ENCODE measurements at regions not wholly inside any gene's neighbourhood (a gene's known extent, or its start where the extent isn't known, plus 50 kb on each side); places are given as distances from the start of the nearest gene placed in this dataset.

DNA sequence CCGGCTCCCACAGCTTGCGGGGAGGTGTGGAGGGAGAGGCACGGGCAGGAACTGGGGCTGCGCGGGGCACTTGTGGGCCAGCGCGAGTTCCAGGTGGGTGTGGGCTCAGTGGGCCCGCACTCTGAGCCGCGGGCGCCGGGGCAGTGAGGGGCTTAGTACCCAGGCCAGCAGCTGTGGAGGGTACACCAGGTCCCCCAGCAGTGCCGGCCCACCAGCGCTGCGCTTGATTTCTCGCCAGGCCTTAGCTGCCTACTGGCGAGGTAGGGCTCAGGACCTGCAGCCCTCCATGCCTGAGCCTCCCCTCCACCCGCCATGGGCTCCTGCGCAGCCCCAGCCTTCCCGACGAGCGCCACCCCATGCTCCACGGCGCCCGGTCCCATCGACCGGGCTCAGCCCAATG lies 337.9 kb upstream of the ACVR2A start:
- no peak for DNase-seq (ENCODE audit: low read depth, low spot score)

DNA sequence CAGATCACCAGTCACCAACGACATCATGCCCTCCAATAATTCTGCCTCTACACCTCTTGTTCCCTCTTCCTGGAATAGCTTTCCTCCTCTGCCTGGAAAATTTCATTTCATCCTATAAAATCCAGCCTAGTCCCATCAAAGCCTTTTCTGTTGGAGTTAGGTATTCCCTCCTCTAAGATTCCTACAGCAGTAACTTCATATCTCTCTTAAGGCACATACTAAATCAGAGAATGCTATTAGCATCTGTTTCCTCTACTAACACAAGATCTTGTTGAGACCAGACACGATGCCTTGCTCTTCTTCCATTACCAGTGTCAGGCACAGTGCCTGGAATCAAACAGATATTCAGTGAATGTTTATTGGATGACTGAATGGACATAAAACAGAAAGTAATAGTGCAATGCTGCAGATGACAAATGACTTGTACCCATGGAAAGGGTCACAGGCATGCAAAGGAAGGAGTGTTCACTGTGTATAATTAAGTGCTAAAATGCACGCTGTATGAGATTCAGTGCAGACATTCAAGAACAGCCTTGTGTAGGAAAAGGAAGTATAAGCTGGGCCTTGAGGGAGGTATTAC lies 342.0 kb upstream of the ACVR2A start:
- DNase-seq (ENCODE audit: low read depth, low spot score): no peak

DNA sequence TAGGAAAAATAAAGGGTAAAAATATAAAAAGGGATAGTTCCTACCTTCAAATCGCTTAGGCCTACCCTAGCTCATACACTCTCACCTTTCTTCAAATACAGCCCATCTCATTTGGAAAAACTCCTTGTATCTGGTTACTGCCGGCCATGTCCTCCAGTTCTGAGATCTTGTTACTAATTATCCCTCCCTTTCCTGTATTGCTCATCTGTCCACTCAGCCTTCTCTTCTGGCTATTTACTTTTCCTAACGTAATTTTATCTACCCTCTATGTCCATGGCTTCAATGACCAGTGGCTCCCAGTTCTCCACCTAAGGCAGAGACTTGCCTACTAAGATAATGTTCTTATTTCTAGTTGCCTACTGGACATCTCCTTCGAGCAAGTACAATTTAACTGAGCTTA lies 342.9 kb upstream of the ACVR2A start:
- DNase-seq (ENCODE audit: low read depth, low spot score): no peak

DNA sequence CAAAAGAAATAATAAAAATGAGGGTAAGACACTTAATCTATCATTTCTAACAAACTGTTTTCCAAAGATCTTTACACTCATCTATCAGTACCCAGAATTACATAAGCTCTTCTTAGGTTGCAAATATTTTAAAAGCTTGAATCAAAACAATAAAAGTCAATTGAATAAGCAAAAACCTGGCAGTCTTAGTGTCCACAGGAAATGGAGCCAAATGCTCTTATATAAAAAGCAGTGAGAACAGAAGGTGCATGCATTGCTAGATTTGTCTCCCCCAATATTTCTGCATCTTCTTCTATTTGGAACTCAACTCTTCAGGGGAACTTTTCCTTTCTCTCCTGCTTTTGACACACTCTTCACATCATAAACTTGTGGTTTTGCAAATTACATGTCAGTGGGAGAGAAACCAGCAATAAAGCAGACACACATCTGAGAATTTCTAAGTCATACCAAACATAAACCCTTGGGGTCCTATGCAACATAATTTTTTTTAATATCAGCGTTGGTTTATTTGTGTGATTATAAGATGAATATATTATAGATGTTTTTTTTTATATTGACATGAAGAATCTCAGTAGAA lies 343.9 kb upstream of the ACVR2A start:
- DNase-seq (ENCODE audit: low read depth, low spot score): no peak

DNA sequence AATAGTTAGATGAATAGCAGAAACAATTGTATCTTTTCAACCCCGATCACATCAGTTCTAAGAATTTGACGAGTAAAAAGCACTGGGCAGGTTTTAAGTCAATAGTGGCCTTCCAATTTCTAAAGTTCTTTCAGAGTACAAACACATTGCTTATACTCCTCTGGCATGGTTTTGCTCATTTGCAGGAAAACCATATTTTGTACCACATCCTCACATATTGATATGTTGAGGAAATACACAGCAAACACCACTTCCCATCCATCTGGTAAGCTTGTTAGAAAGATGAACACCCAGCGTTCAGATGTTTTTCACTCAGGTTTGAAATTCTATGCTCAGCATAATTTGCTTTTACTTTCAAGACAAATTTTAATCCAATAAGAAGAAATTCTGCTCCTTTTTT lies 344.6 kb upstream of the ACVR2A start:
- DNase-seq (ENCODE audit: low read depth, low spot score): no peak

DNA sequence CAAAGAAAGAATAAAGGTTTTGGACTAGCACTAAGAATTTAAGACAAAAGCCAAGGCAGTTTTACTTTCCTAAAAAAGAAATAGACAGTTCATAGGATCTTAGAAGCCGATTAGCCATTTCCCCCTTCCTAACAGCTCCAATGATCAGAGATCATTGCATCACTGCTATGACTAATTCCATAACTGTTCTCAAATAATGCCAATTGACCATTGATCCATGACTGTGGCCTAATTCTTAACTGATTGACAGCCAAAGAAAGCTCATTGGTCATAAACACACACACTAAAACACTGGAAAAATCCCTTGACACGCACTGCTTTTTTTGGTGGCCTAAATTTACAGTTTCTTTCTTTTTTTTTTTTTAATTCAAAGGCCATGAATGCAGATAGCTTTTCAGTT lies 345.0 kb upstream of the ACVR2A start:
- no peak for DNase-seq (ENCODE audit: low read depth, low spot score)

DNA sequence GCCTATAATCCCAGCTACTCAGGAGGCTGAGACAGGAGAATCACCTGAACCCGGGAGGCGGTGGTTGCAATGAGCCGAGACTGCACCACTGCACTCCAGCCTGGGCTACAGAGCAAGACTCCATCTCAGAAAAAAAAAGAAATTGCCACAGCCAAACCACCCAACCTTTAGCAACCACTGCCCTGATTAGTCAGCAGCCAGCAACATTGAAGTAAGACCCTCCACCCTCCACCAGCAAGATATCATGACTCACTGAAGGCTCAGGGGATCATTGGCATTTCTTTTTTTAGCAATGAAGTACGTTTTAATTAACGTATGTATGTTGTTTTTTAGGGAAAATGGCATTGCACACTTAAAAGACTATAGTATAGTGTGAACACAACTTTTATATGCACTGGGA lies 349.1 kb upstream of the ACVR2A start:
- DNase-seq (ENCODE audit: low read depth, low spot score): no peak

DNA sequence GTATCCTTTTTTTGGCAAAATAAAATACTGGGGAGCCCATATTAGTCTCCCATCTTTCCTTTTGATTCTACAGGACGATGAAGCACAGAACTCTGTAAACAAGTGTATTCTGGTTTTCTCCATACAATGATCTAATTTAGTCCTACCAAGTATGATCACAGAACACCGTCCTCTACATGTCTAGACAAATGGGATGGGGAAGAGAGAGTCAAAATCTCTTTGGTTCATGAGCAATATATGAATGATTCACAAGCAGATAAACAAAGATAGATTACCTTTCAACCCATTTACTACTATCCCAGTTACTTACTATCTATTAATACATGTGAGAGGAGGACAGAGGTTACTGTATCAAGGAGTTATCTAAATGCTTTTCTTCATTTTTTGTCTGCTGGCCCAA lies 352.4 kb upstream of the ACVR2A start:
- no peak for DNase-seq (ENCODE audit: low read depth, low spot score)

DNA sequence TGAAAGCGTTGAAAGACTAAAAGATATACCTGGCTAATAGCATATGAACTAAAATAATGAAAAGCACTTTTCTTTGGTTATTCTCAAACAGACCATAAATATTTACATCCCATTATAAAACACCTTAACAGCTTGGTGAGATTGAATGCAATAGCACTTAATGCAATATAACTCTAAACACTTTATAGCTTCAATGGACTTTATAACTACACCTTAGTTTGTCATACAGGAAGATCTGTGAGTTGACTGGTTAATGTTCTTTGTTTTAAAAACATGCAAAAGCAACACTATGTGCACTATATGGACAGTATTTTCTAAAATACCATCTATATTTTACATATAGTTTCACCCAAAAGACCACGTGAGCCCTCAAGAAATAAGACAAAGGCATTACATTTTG lies 353.3 kb upstream of the ACVR2A start:
- no peak for DNase-seq (ENCODE audit: low read depth, low spot score)

DNA sequence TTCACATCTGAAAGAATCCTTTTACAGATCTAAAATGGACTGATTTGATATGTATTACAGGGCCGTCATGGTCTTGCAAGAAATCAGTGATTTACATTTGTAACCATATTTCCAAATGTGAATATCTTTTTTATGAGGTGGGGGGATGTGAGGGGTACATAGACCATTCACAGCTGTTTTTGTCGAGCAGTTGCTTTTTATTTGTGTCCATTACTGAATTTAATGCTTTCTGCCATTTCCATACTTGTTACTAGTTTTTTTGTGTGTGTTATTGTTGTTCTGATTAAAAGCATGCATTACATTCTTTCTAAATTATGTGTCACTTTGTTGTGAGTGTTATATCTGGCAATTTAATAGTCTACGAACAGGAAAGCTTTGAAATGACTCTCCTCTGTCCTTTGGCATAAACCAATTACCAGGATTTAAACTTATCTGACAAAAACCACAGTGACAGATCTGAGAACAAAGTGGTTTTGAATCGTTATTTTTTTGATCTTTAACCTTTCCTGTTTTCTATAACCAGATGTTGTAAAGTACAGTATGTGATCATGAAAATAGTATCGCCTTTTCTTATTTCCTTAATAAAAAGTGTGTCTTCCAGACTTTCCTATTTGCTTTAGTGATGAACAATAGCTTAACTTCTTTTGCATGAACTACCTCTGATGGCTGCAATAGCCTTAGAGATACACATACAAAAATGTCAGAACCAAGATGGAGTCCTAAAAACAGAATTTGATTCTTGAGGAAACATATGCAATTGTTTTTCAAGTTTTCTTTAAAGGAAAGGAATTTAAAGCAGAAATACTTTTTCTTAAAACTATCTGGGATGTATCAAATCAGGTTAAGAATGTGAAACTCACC lies 354.2 kb upstream of the ACVR2A start:
- no peak for DNase-seq (ENCODE audit: low read depth, low spot score)

DNA sequence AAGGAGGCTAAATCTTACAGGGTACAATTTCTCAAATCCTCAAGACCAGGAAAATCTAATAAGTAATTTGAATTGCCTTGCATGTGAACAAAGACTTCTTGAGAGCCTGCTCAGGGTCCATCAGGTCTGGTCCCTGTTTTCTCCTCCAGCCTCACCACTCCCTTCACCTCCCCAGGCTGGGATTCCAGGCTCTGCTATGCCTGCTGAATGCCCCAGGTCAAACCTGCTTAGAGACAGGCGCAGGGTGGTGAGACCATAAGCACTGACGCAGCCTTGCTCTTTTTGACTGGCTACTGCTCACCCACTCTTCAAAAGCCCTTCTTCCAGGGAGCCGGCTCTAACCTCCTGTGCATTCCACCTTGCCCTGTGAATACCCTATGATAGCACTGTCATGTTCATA lies 356.4 kb upstream of the ACVR2A start:
- DNase-seq (ENCODE audit: low read depth, low spot score): no peak

DNA sequence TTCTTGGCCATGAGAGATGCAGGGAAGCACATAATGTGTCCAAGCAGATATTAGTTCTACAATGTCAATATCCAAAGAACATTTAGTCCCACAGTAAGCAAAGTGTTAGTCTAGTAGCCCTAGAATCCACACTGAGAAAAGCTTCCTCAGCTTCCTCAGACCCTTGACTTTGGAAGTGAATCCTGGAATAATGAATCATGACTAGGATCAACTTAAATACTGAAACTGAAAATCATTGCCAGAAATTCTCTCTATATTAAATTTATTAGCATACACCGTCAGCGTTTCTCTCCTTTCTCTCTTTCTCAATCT lies 356.9 kb upstream of the ACVR2A start:
- no peak for DNase-seq (ENCODE audit: low read depth, low spot score)

DNA sequence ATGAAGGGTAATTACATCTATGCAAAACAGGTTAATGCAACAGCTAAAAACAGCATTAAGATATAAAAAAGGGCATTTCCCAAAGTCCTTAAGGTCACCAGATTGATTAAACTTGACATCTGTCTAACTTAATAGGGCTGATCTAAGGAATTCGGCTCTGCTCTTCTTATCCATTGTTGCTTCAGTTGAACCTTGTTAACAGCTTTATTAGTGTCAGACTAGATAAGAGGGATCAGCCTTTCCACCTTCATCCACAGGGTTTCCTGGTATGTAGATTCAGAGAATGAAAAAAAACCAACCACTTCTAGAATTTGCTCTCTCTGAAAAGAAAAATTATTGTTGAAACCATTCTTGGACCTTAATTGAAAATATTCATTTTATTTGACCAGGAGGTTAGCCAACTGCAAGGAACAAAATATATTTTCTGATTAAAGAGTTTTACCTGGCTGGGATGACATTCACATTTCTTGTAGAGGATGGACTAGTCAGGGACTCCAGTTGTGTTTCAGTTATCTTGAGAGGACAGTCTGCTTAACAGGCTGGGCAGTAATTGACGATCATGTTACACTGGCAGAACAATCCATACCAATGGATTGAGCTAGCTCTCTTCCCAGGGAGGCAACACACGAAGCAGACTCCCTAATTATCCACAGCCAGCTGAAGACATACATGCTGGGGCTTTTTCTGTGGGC lies 357.4 kb upstream of the ACVR2A start:
- DNase-seq (ENCODE audit: low read depth, low spot score): no peak

DNA sequence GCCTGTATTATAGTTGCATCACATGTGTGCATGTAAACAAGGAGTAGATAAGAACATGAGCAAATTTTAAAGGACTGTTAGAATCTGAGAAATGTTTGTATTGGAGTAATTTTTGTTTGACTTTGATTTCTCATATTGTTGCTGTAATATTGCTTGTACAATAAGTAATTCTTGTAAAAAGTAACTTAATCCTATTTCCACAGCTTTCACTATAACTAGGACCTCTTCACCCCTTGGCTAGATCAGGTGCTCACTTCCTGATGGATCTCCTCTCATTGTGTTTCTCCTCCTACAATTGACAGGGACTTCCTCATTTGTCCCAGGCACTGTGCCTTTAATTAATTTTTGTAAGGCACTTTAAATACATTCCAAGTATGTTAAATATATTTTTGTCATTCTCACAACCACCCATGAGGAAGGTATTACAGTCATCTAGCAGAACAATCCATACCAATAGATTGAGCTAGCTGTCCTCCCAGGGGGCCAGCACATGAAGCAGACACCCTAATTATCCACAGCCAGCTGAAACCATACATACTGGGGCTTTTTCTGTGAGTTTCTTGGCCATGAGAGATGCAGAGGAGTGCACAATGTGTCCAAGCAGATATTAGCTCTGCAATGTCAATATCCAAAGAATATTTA lies 359.5 kb upstream of the ACVR2A start:
- no peak for DNase-seq (ENCODE audit: low read depth, low spot score)

DNA sequence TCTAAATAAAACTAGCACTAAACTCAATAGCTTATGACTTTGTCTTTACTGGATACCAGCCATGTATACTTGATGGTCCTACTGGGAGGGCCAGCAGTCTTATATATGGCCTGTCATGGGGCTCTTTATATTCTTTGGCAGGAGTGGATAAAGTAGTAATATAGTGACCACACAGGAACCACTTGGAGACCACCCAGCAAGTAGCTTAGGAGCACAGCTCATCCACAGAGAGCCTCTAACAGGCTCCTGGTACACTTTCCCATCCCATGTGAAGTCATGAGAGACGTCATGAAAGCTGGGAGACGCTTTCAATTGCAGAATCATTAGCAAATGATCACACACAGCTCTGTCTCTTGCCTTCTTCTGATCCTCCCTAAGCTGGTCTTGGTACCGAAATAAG lies 360.9 kb upstream of the ACVR2A start:
- no peak for DNase-seq (ENCODE audit: low read depth, low spot score)

DNA sequence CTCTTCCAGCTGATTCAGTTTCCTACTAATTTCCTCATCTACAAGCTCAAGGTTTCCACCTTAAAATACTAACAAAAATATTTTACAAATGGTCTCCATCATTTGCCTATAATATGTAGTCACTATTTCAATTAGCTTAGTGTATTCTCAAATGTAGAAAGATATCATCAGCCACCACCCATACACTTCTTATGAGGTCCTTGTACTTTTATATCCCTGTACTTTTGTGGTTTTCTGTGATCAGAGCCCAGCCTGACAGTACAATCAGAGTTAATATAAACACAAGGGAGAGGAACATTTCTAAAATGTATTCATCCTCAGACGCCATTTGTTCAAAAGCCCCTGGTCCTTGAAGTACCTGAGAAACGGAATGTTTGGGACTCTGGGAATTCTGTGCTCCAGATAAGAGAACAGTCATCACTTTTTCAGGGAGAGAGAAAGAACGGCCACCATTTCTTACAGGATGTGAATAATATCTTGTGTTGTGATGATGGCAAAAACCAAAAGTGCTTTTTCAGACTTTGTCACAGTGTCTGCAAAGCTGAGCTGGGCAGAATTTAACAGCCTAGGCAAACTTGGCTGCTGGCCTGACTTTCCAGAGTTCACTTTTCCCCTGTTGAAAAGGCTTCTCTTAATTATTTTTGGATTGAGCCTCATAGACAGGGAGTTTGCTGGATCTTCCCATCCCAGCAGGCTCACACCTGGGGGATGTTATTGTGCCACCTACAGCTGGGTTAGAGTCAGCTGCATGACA lies 361.7 kb upstream of the ACVR2A start:
- no peak for DNase-seq (ENCODE audit: low read depth, low spot score)

DNA sequence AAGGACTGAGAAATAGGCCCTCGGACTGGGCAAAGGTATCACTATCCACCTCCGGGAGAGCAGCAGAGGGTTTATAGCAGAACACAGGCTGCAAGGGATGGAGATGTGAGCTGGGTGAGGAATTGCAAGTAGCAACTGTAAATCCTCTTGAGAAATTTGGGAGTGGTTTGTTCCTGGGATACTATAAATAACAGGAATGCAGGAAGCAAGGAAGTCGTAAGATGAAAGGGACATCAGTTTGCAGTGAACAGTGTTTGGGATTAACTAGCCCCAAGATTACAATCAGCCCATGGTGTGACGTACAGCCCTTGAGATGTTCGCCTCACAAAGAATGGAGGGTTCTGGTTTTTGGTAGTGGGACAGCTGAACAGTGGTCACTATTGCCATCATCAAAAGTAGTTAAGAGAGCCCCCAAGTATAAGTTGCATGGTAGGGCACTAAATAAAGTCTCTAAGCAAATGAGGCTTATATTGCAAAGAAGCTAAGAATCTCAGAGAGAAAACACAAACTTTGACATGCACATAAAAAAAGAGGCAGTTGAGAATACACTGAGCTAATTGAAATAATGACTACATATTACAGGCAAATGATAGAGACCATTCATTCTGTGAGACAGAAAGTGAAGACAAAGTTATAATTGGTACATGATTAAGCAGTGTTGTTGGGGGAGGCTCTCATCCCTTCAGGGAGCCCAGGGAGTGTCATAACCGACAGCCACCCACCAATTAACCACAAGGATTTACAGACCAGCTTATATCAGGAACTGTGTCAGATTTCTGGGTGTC lies 362.5 kb upstream of the ACVR2A start:
- no peak for DNase-seq (ENCODE audit: low read depth, low spot score)

DNA sequence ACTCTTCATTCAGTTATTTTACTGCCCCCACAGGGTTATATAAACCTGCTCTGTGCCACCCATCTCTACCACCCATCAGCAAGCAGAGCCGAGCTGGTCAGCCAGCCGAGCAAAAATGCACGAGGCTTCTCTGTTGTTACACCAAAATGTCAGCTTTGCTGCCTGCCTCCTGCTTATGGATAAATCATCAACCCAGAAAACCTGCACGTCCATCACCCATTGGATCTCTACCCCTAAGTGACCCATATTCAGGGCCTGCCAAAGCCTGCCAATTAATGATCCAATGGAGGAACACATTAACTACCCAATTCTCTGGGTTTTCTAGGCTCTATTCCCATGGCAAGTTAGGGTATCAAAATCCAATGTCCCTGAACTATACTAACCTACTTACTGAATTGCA lies 365.5 kb upstream of the ACVR2A start:
- no peak for DNase-seq (ENCODE audit: low read depth, low spot score)

DNA sequence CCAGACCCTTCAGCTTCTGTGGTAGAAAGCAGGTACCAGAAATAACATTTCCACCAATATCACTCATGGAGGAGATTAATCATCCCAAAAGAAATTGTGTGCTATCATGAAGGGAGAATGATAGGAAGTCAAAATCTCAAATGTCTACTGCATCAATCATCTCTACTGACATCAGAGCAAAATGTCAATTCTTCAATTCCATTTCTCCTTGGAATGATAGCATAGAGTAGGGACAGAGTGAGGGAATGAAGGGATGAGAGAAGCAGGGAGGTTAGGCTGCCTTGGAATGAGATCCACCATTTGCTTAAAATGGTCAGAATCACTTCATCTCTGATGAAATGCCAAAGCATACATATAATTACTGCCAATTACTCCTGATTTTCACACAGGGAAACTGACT lies 371.8 kb upstream of the ACVR2A start:
- DNase-seq (ENCODE audit: low read depth, low spot score): no peak

DNA sequence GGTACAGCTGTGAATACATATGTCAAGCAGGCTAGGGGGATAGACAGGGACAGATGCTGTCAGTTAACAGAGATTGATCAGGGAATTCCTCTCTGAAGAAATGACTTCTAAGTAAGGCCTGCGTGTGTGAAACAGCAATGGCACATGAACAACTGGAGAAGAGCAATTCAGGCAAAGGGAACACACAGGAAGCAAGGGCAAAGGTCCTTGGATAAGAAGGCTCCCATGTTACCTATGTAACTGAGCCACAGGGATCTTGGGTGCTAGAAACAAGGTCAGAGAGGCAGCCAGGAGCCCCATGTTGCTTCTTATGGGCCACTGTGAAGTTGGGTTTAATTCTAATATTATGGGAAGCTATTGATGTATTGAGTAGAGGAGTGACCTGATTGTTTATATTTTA lies 373.7 kb upstream of the ACVR2A start:
- no peak for DNase-seq (ENCODE audit: low read depth, low spot score)

DNA sequence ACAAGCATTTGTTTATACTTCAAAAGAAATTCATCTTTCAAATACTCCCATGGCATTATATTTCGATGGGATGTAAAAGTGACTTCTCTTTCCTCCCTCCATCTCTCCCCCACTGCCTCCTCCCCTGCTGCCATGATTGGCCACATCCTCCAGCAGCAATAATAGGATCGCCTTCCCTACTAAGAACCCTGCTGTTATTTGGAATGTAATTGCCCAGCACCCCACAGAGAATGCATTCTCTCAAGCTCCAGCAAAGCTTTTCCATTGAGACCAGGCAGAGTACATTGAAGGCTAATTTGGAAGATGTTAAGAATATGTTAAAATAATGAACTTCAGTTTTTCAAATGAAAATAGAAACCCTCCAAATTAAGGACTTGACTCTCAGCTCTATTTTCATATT lies 375.4 kb upstream of the ACVR2A start:
- DNase-seq (ENCODE audit: low read depth, low spot score): no peak

All from activated CD4-positive, CD25-positive, alpha-beta regulatory T cell treated with anti-CD3 and anti-CD28 coated beads, Interleukin-2, amount 50 U/mL, for 16 hours (primary cell).